ENCODE measurements at regions not wholly inside any gene's neighbourhood (a gene's known extent, or its start where the extent isn't known, plus 50 kb on each side); places are given as distances from the start of the nearest gene placed in this dataset.

DNA sequence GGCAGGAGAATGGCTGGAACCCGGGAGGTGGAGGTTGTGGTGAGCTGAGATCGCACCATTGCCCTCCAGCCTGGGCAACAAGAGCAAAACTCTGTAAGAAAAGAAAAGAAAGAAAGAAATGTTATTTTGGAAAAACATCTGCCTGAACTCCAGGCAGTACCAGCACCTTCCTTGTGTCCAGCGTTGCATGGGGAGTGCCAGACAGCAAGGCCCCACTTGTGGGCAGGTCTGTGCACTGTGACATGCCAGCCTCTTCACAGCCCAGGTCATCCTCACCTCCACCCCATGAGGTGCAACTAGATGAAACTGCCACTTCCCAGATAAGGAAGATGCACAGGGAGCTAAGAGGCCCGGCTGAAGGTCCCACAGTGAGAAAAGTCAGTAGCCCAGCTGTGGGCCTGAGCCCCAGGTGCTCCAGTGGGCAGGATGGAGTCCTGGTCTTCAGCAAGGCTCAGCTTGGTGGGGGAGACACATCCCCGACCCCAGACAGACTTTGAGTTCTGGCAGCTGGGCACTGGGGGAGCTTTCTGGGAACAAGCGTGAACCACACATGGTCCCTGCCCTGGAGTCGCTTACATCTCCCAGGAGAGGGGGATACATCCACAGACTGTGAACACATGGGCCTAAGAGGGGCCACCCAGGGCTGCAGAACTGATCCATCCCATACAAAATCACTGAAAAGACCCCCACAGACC is 146.9 kb upstream of the IER5L start:
- no peaks in the 10 kb centered on the region for H3F3A ChIP-seq (ENCODE audit: insufficient read depth, low read length)
- H3K9ac ChIP-seq (ENCODE audit: low read length): no peak overlapping the region
- no peaks in the 10 kb centered on the region for H3K79me2 ChIP-seq (ENCODE audit: low read length)
- DNase-seq: no peak
- H2AFZ ChIP-seq (ENCODE audit: low read length): no peak overlapping the region
- TF ChIP-seq EZH2phosphoT487 (IDR thresholded peaks at IDR 0.05; ENCODE audit: low read length) (no peak), EZH2 (optimal IDR thresholded peaks at IDR 0.05; ENCODE audit: low read depth, low read length) (no peak)
- TF ChIP-seq, protein P1, sequence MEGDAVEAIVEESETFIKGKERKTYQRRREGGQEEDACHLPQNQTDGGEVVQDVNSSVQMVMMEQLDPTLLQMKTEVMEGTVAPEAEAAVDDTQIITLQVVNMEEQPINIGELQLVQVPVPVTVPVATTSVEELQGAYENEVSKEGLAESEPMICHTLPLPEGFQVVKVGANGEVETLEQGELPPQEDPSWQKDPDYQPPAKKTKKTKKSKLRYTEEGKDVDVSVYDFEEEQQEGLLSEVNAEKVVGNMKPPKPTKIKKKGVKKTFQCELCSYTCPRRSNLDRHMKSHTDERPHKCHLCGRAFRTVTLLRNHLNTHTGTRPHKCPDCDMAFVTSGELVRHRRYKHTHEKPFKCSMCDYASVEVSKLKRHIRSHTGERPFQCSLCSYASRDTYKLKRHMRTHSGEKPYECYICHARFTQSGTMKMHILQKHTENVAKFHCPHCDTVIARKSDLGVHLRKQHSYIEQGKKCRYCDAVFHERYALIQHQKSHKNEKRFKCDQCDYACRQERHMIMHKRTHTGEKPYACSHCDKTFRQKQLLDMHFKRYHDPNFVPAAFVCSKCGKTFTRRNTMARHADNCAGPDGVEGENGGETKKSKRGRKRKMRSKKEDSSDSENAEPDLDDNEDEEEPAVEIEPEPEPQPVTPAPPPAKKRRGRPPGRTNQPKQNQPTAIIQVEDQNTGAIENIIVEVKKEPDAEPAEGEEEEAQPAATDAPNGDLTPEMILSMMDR (IDR thresholded peaks at IDR 0.05; ENCODE audit: low read length): no peak
- no peaks in the 10 kb centered on the region for H3K36me3 ChIP-seq (replicated peaks; ENCODE audit: insufficient read depth, low read length)
- H3K27ac ChIP-seq (ENCODE audit: low read length): no peak overlapping the region
- no peak overlapping the region for H3K4me3 ChIP-seq (ENCODE audit: low read length)
- no peaks in the 10 kb centered on the region for H4K20me1 ChIP-seq (ENCODE audit: insufficient read depth, low read length)
- H3K4me2 ChIP-seq (ENCODE audit: low read depth, low read length): no peak overlapping the region
- no peaks in the 10 kb centered on the region for H3K9me3 ChIP-seq (replicated peaks; ENCODE audit: insufficient read depth, low read length)
- peaks cover 15% of the 10 kb centered on the region for H3K4me1 ChIP-seq (ENCODE audit: low read length)
- H3K9me2 ChIP-seq (replicated peaks; ENCODE audit: insufficient read depth, low read length): no peaks in the 10 kb centered on the region
- H3K27me3 ChIP-seq (replicated peaks; ENCODE audit: insufficient read depth, low read length): no peaks in the 10 kb centered on the region

DNA sequence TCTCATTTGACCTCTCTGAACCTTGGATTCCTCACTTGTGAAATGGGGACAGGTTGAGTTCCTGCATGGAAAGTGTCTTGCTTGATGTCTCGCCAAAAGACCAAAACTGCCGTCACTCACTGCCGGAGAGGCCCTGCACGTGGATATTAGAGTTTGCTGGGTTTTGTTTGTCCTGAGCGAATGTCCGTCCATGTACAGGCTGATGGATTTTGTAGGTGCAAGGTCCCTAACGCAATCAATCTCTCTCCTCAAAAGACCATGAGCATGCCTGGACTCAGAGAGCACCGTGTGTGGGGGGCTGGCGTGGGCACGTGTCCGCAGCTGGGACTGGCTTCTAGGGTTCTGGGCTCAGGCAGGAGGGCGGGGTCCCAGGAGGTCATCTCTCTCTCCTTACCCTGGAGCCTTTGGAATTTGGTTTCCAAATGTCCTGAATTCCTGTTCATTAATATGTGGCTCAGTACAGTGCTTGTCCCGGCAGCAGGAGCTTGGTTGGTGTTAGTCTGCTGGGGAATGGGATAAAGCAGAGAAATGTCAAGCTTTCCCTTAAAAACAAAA is 146.0 kb upstream of the IER5L start:
- H3K27me3 ChIP-seq (replicated peaks; ENCODE audit: insufficient read depth, low read length): no peaks in the 10 kb centered on the region
- H3K79me2 ChIP-seq (ENCODE audit: low read length): no peaks in the 10 kb centered on the region
- H3K27ac ChIP-seq (ENCODE audit: low read length): no peak overlapping the region
- no peak for DNase-seq
- H3K36me3 ChIP-seq (replicated peaks; ENCODE audit: insufficient read depth, low read length): no peaks in the 10 kb centered on the region
- TF ChIP-seq, protein P1 (IDR thresholded peaks at IDR 0.05; ENCODE audit: low read length): no peak
- no peak for TF ChIP-seq EZH2phosphoT487 (IDR thresholded peaks at IDR 0.05; ENCODE audit: low read length)
- no peak overlapping the region for H3K9ac ChIP-seq (ENCODE audit: low read length)
- H3K4me1 ChIP-seq (ENCODE audit: low read length): peaks cover 15% of the 10 kb centered on the region
- no peak overlapping the region for H3K4me2 ChIP-seq (ENCODE audit: low read depth, low read length)
- H3K9me2 ChIP-seq (replicated peaks; ENCODE audit: insufficient read depth, low read length): no peaks in the 10 kb centered on the region
- no peak overlapping the region for H3K4me3 ChIP-seq (ENCODE audit: low read length)
- no peak overlapping the region for H2AFZ ChIP-seq (ENCODE audit: low read length)
- H3F3A ChIP-seq (ENCODE audit: insufficient read depth, low read length): no peaks in the 10 kb centered on the region
- no peaks in the 10 kb centered on the region for H4K20me1 ChIP-seq (ENCODE audit: insufficient read depth, low read length)
- no peaks in the 10 kb centered on the region for H3K9me3 ChIP-seq (replicated peaks; ENCODE audit: insufficient read depth, low read length)

DNA sequence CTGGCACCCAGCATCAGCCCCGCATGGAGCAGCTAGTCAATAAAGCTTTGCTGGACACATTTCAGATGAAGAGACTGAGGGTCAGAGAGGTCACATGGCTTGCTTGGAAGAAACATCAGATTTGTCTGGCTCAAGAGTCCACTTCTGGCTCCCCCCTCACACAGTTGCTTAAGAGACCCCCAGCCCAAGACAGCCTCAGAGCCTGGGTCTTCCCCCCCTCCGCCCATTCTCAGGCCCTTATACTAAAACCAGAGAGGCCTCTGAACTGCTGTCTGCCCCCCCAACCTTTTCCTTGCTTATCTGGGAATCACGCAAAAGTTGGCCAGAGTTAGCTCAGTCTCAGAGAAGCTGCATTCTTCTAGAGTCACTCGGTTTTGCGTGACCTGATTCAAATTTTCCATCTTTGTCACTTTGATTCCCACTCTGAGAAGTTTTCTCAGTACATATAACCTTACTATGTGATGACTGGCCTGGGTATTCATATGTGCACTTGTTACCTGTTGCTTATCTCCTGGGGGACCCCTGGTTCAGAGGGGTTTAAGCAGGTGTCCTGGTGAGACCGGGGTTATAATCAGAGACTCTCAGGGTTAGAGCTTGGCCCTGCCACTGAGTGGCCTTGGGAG is 145.4 kb upstream of the IER5L start:
- H3K36me3 ChIP-seq (replicated peaks; ENCODE audit: insufficient read depth, low read length): no peaks in the 10 kb centered on the region
- peaks cover 15% of the 10 kb centered on the region for H3K4me1 ChIP-seq (ENCODE audit: low read length)
- no peaks in the 10 kb centered on the region for H3K9me3 ChIP-seq (replicated peaks; ENCODE audit: insufficient read depth, low read length)
- TF ChIP-seq EZH2 (optimal IDR thresholded peaks at IDR 0.05; ENCODE audit: low read depth, low read length) (no peak), EZH2phosphoT487 (IDR thresholded peaks at IDR 0.05; ENCODE audit: low read length) (no peak)
- TF ChIP-seq, protein P1 (IDR thresholded peaks at IDR 0.05; ENCODE audit: low read length): no peak
- no peak overlapping the region for H3K4me3 ChIP-seq (ENCODE audit: low read length)
- H3K27ac ChIP-seq (ENCODE audit: low read length): no peak overlapping the region
- H2AFZ ChIP-seq (ENCODE audit: low read length): no peak overlapping the region
- H3K9ac ChIP-seq (ENCODE audit: low read length): no peak overlapping the region
- H3F3A ChIP-seq (ENCODE audit: insufficient read depth, low read length): no peaks in the 10 kb centered on the region
- no peaks in the 10 kb centered on the region for H3K9me2 ChIP-seq (replicated peaks; ENCODE audit: insufficient read depth, low read length)
- no peaks in the 10 kb centered on the region for H4K20me1 ChIP-seq (ENCODE audit: insufficient read depth, low read length)
- no peaks in the 10 kb centered on the region for H3K79me2 ChIP-seq (ENCODE audit: low read length)
- DNase-seq: no peak
- no peak overlapping the region for H3K4me2 ChIP-seq (ENCODE audit: low read depth, low read length)
- H3K27me3 ChIP-seq (replicated peaks; ENCODE audit: insufficient read depth, low read length): no peaks in the 10 kb centered on the region

Measured in MM.1S (cell line).